Heart right ventricle (tissue), 16 donors: ENCODE measurements at regions not wholly inside any gene's neighbourhood (a gene's known extent, or its start where the extent isn't known, plus 50 kb on each side); places are given as distances from the start of the nearest gene placed in this dataset.

Experiments
- ATAC-seq, 8 donors: fragments of 200-7000 bp; cut with Tn5 transposase; one replicate each; pipeline ENCODE4 v1.9.1; 2020; ENCODE audit warnings: mild to moderate bottlenecking in 8 of 8, moderate library complexity in 8 of 8, moderate number of reproducible peaks in 1 of 8
- DNase-seq, 2 donors: peaks; one replicate each; pipeline ENCODE4 v3.0.0-alpha.2; 2020
- H3K27ac ChIP-seq, 10 donors: fragments of 200-600 bp; sonication (generic) in 2 of 10; one replicate each; pipeline versions ENCODE4 v1.5.0 to v1.8.0; 2020 to 2022; ENCODE audit warnings: mild to moderate bottlenecking in 3 of 10
- H3K27me3 ChIP-seq, 7 donors: fragments of 200-600 bp; one replicate each; pipeline ENCODE4 v1.8.0; 2021 to 2022; ENCODE audit warnings: mild to moderate bottlenecking in 2 of 7
- H3K36me3 ChIP-seq, 9 donors: fragments of 200-600 bp; sonication (generic) in 1 of 9; one replicate each; pipeline versions ENCODE4 v1.5.0 to v1.8.0; 2020 to 2022; ENCODE audit warnings: mild to moderate bottlenecking in 2 of 9
- H3K4me1 ChIP-seq, 9 donors: fragments of 200-600 bp; sonication (generic) in 1 of 9; one replicate each; pipeline versions ENCODE4 v1.5.0 to v1.8.0; 2020 to 2022; ENCODE audit warnings: mild to moderate bottlenecking in 4 of 9
- H3K4me3 ChIP-seq, 10 donors: fragments of 200-600 bp; sonication (generic) in 2 of 10; one replicate each; pipeline versions ENCODE4 v1.5.0 to v1.8.0; 2020 to 2022; ENCODE audit warnings: mild to moderate bottlenecking in 7 of 10, moderate library complexity in 2 of 10
- H3K9me3 ChIP-seq, 11 donors: fragments of 200-600 bp in 10 of 11; sonication (generic) in 2 of 11; one replicate each; pipeline versions ENCODE4 v1.5.0 to v1.8.0; 2013 to 2022; ENCODE audit warnings: mild to moderate bottlenecking in 2 of 11, control low read depth in 1 of 11, moderate library complexity in 1 of 11
- WGBS, 2 donors: extraction: QIAGEN DNeasy Blood & Tissue Kit; methylation state at CpG; one replicate each; pipeline ENCODE4 v1.1.7; 2013; ENCODE audit warnings: inconsistent platforms in 1 of 2; 5-methylcytosine and 5-hydroxymethylcytosine counted together
- intact Hi-C, 10 donors: fragments of 100-400 bp; cut with DNase I; formaldehyde crosslinking; loops; one replicate each; pipeline versions ENCODE4 v1.11.1 to v1.14.2; 2022
- TF ChIP-seq, protein P1 (sequence below), 9 donors: fragments of 200-600 bp; sonication (generic) in 2 of 9; IDR thresholded peaks; one replicate each; pipeline versions ENCODE4 v1.5.0 to v1.8.0; 2021 to 2022; ENCODE audit warnings: antibody characterized with exemption in 9 of 9, mild to moderate bottlenecking in 5 of 9, moderate library complexity in 1 of 9
- donor health status: Arrhythmogenic right ventricular cardiomyopathy.
- donor health status: ischemic (EF 13 %, LVEDD 7.1; RV severe dilation, severe dysfunction).
- donor health status: healthy with polysubstance abuse.
- donor health status: DM: no; HTN: yes; CAD: no.
- donor health status: DM: no; HTN: no; CAD: no.
- donor health status: ischemic (EF 25% LVEDD 6.9; RV normal size, moderate dysfunction).
- donor health status: ischemic (EF 25% LVEDD 5.7; RV mildly dilated, moderate dysfunction).
- donor health status: healthy.
- donor health status: DM: yes; HTN: yes; CAD: no.
- donor health status: Ischemic cardiomyopathy.
- donor health status: ischemic (EF 35%, LVEDD 5.7; RV mildly dilated, moderate dysfunction).
- donor health status: nonischemic (EF 11% LVEDD 7.7; RV severe dilation, severe dysfunction).
- donor health status: DM: yes; HTN: yes; CAD: no.
- donor health status: PGD.
- donor health status: ischemic (EF 29% LVEDD 5.4; RV normal size, mild dysfunction).
- donor health status: nonischemic (EF 23%, LVEDD 6.1; RV moderate dilation, normal function).

DNA sequence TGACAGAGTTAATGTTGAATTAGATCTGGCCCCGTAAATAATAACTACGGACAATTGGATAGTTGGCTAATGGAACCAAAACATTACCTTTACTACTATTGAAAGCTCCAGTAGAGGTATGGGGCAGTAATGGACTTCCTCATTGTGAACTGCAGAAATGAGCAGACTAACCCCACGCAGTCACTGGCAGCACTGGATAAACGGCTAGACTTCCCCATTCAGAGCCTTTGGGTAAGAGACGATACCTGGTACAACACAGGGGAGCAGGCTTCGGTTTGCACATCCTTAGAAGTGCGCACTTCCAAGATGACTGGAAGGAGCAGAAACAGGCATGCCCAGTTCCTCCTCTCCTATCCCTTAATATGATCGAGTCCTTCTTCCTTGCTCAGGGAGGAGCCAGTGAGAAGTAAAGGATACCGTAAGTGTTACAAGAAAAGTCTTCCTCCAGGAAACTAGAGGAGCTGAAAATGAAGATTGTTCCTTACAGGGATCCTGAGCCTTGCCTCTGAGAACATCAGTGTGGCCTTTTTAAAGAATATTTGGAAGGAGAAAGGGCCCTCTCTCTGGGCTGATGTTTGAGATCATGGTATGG is 100.5 kb upstream of the NECTIN3 start:
- H3K4me3 ChIP-seq, result no peak overlapping the region
- 92 to 95% methylated on average over 9 of the region's 9 CpGs for WGBS, 2 donors
- TF ChIP-seq, protein P1, sequence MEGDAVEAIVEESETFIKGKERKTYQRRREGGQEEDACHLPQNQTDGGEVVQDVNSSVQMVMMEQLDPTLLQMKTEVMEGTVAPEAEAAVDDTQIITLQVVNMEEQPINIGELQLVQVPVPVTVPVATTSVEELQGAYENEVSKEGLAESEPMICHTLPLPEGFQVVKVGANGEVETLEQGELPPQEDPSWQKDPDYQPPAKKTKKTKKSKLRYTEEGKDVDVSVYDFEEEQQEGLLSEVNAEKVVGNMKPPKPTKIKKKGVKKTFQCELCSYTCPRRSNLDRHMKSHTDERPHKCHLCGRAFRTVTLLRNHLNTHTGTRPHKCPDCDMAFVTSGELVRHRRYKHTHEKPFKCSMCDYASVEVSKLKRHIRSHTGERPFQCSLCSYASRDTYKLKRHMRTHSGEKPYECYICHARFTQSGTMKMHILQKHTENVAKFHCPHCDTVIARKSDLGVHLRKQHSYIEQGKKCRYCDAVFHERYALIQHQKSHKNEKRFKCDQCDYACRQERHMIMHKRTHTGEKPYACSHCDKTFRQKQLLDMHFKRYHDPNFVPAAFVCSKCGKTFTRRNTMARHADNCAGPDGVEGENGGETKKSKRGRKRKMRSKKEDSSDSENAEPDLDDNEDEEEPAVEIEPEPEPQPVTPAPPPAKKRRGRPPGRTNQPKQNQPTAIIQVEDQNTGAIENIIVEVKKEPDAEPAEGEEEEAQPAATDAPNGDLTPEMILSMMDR (IDR thresholded peaks at IDR 0.05), result no peak
- H3K36me3 ChIP-seq, result no peaks in the 10 kb centered on the region
- intact Hi-C loops, result no loop called here
- ATAC-seq (no peak), DNase-seq (no peak)
- no peak overlapping the region for H3K27ac ChIP-seq
- peaks cover 0 to 26% (median 11%) of the 10 kb centered on the region in 11 donors for H3K9me3 ChIP-seq
- no peaks in the 10 kb centered on the region for H3K4me1 ChIP-seq
- H3K27me3 ChIP-seq, result no peaks in the 10 kb centered on the region

DNA sequence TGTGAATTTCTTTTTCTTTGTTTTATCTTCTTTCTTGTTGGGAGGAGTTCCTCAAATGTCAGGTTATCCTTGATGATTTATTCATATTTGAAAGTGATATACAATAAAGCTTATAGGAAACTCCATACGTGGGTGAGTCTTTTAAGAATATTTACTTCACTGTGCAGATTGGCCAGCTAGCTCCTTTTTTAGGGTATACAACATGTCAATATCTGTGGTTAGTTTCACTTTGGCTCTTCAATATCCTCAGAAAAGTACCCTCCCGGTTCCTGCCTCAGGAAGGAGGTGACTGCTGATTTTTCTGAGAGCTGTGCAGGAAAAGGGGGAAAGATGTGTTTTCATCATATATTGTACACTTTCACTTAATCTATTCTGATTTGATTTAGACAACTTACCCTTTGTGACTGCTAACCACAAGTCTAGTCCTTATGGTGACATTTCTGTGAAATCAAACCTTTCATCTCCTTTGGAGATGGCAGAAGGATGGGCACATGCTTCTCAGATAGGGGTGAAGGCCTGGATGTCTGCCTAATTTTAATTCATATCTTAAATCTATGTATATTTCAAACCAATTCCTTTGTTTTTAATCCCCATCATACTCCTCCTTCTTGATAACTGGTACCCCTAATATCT is 98.2 kb upstream of the NECTIN3 start:
- TF ChIP-seq, protein P1 (IDR thresholded peaks at IDR 0.05), result no peak
- WGBS, 2 donors, result 41 to 68% methylated on average over 2 of the region's 2 CpGs
- intact Hi-C loops, result no loop called here
- DNase-seq (no peak), ATAC-seq (no peak)
- H3K27me3 ChIP-seq, result no peaks in the 10 kb centered on the region
- no peaks in the 10 kb centered on the region for H3K4me1 ChIP-seq
- H3K9me3 ChIP-seq, result peaks cover 0 to 19% (median 11%) of the 10 kb centered on the region in 11 donors
- no peaks in the 10 kb centered on the region for H3K36me3 ChIP-seq
- no peak overlapping the region for H3K27ac ChIP-seq
- H3K4me3 ChIP-seq, result no peak overlapping the region

DNA sequence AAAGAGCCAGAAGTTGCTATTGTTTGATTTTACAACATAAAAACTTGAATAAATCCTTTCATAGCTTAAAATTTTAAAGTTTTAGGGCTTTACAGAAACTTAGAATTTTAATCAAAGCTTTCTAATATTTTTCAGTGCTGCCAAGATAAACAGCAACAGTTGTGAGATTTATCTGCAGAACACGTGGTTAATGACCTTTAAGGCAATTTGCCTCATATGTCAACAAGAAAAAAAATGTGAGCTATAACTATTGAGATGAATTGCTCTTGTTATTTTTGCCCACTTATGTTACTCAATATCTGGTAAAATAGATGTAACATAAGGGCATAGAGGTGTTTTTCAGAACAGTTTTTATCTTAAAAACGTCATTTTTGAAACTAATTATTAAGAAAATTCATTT is 96.7 kb upstream of the NECTIN3 start:
- DNase-seq (no peak), ATAC-seq (no peak)
- Histone ChIP-seq H3K4me3 (no peak overlapping the region), H3K4me1 (no peaks in the 10 kb centered on the region), H3K36me3 (no peaks in the 10 kb centered on the region), H3K27me3 (no peaks in the 10 kb centered on the region), H3K9me3 (peaks cover 0 to 6% (median 1%) of the 10 kb centered on the region in 11 donors), H3K27ac (no peak overlapping the region)
- TF ChIP-seq, protein P1 (IDR thresholded peaks at IDR 0.05), result no peak
- WGBS, 2 donors, result 23 to 28% methylated on average over 2 of the region's 2 CpGs
- intact Hi-C loops, result no loop called here

DNA sequence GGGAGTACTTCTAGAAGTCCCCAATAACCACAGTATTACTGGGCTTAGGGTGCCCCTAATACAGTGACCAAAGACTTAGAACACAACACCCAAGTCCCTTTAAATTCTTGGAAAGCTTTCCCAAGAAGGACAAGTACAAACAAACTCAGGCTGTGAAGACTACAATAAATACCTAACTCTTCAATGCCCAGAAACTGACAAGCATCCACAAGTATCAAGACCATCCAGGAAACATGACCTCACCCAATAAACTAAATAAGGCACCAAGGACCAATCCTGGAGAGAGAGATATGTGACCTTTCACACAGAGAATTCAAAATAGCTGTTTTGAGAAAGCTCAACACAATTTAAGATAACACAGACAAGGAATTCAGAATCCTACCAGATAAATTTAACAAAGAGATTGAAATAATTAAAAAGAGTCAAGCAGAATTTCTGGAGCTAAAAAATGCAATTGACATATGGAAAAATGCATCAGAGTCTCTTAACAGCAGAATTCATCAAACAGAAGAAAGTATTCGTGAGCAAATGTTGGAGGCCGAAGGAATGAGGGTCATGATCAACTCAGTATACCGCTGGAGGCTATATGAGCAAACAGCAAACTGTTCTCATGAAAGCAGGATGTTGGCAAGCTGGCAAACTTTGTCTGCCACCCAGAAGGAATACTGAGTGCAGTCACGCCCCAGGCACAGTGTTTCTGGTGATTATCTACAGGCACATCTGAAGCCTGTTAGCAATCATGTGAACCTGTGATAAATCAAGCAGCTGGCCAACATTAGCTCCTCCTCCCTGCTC is 87.0 kb upstream of the NECTIN3 start:
- Histone ChIP-seq H3K4me3 (no peak overlapping the region), H3K9me3 (peaks cover 0 to 15% (median 4%) of the 10 kb centered on the region in 11 donors), H3K27me3 (no peaks in the 10 kb centered on the region), H3K36me3 (no peaks in the 10 kb centered on the region), H3K4me1 (no peaks in the 10 kb centered on the region), H3K27ac (no peak overlapping the region)
- ATAC-seq, result no peak
- 90 to 92% methylated on average over 4 of the region's 4 CpGs for whole genome bisulfite sequencing, 2 donors
- intact Hi-C loops, result no loop called here
- no peak for DNase-seq
- TF ChIP-seq, protein P1 (IDR thresholded peaks at IDR 0.05), result no peak
